ENCODE measurements at regions not wholly inside any gene's neighbourhood (a gene's known extent, or its start where the extent isn't known, plus 50 kb on each side); places are given as distances from the start of the nearest gene placed in this dataset.
"Not testable (repeated sequence)": the region's sequence is repeated elsewhere in the genome, so short reads cannot be mapped to it uniquely, and the experiment has no call there.

GRCh38 chr13:44652962-44653660, 77.0 kb upstream of the TSC22D1 start:
- DNase-seq = no peak

GRCh38 chr13:44652168-44652567, 76.0 kb upstream of the TSC22D1 start:
- no peak for DNase-seq

GRCh38 chr13:44651724-44652123, 75.6 kb upstream of the TSC22D1 start:
- DNase-seq = no peak

GRCh38 chr13:44651209-44651608, 75.1 kb upstream of the TSC22D1 start:
- DNase-seq = no peak

GRCh38 chr13:44649834-44650233, 73.7 kb upstream of the TSC22D1 start:
- no peak for DNase-seq

- DNase-seq = no peak
Observed at GRCh38 chr13:44649104-44649428, 72.9 kb upstream of the TSC22D1 start.

GRCh38 chr13:44648392-44649103, 72.4 kb upstream of the TSC22D1 start:
- DNase-seq = peak; percentile 46 to 70 (median 46)

- not testable (repeated sequence) for DNase-seq
Observed at GRCh38 chr13:44647560-44647959, 71.4 kb upstream of the TSC22D1 start.

- no peak for DNase-seq
Observed at GRCh38 chr13:44646044-44646443, 69.9 kb upstream of the TSC22D1 start.

GRCh38 chr13:44643256-44643655, 67.1 kb upstream of the TSC22D1 start:
- DNase-seq = no peak

GRCh38 chr13:44637581-44637980, 61.5 kb upstream of the TSC22D1 start:
- DNase-seq = no peak

- DNase-seq = no peak
Observed at GRCh38 chr13:44629465-44630183, 53.5 kb upstream of the TSC22D1 start.

- not testable (repeated sequence) for DNase-seq
Observed at GRCh38 chr13:44628826-44629225, 52.7 kb upstream of the TSC22D1 start.

- DNase-seq = no peak
Observed at GRCh38 chr13:44627441-44627840, 51.3 kb upstream of the TSC22D1 start.

GRCh38 chr13:44626176-44626575, 50.0 kb upstream of the TSC22D1 start:
- DNase-seq = no peak
